CD14-positive monocyte (primary cell): ENCODE measurements at regions not wholly inside any gene's neighbourhood (a gene's known extent, or its start where the extent isn't known, plus 50 kb on each side); places are given as distances from the start of the nearest gene placed in this dataset.
"Not testable (repeated sequence)": the region's sequence is repeated elsewhere in the genome, so short reads cannot be mapped to it uniquely, and the experiment has no call there.

Source experiments
- DNase-seq, 3 donors: peaks; one replicate each; pipeline ENCODE4 v3.0.0-alpha.2; 2011 to 2022
- H2AFZ ChIP-seq: 2 replicates; pipeline ENCODE4 v1.6.0; 2012; ENCODE audit warnings: mild to moderate bottlenecking, low read depth, low read length, inconsistent platforms; ENCODE audit not compliant: insufficient read depth, poor library complexity, severe bottlenecking
- H3K27ac ChIP-seq, 2 donors: 1 replicate in 1 of 2; 2 replicates in 1 of 2; pipeline ENCODE4 v1.5.1; 2012 to 2013; ENCODE audit warnings: low read length in 2 of 2, control low read depth in 1 of 2, inconsistent platforms in 1 of 2, low read depth in 1 of 2, mild to moderate bottlenecking in 1 of 2
- H3K27me3 ChIP-seq, 2 donors: one replicate each; pipeline versions ENCODE4 v1.6.0 to v1.6.1; 2011 to 2013; ENCODE audit warnings: low read length in 2 of 2; ENCODE audit not compliant: control insufficient read depth in 2 of 2, insufficient read depth in 2 of 2
- H3K36me3 ChIP-seq, 2 donors: replicated peaks in 1 of 2; 1 replicate in 1 of 2; 2 replicates in 1 of 2; pipeline versions ENCODE4 v1.5.1 to v1.6.1; 2012 to 2013; ENCODE audit warnings: low read length in 2 of 2, control low read depth in 1 of 2, inconsistent platforms in 1 of 2, mild to moderate bottlenecking in 1 of 2; ENCODE audit not compliant: insufficient read depth in 2 of 2, control insufficient read depth in 1 of 2
- H3K4me1 ChIP-seq, 2 donors: 1 replicate in 1 of 2; 2 replicates in 1 of 2; pipeline versions ENCODE4 v1.5.1 to v1.6.1; 2012 to 2013; ENCODE audit warnings: low read length in 2 of 2, control low read depth in 1 of 2, inconsistent platforms in 1 of 2, mild to moderate bottlenecking in 1 of 2, moderate library complexity in 1 of 2; ENCODE audit not compliant: insufficient read depth in 2 of 2, control insufficient read depth in 1 of 2
- H3K4me2 ChIP-seq: replicated peaks from 2 replicates; pipeline ENCODE3; 2012; ENCODE audit warnings: low read length, moderate library complexity, mild to moderate bottlenecking; ENCODE audit not compliant: poor library complexity, severe bottlenecking; ENCODE audit errors: extremely low read depth
- H3K4me3 ChIP-seq, 3 experiments: fragments of 200-600 bp in 1 of 3; sonication (generic) in 1 of 3; replicated peaks in 1 of 3; 1 replicate in 2 of 3; 2 replicates in 1 of 3; pipeline ENCODE4 v1.5.1; 2011 to 2013; ENCODE audit warnings: low read length in 3 of 3, mild to moderate bottlenecking in 3 of 3, control low read depth in 2 of 3, low read depth in 2 of 3, inconsistent platforms in 1 of 3, moderate library complexity in 1 of 3
- H3K79me2 ChIP-seq: 2 replicates; pipeline ENCODE4 v1.6.0; 2012; ENCODE audit warnings: mild to moderate bottlenecking, control low read depth, inconsistent platforms, low read length, moderate library complexity; ENCODE audit not compliant: insufficient read depth
- H3K9ac ChIP-seq: 2 replicates; pipeline ENCODE4 v1.6.0; 2017; ENCODE audit warnings: low read length, mild to moderate bottlenecking; ENCODE audit not compliant: insufficient read depth, poor library complexity, severe bottlenecking
- H3K9me3 ChIP-seq, 2 donors: replicated peaks in 1 of 2; 1 replicate in 1 of 2; 2 replicates in 1 of 2; pipeline versions ENCODE4 v1.5.1 to v1.6.1; 2012 to 2013; ENCODE audit warnings: low read length in 2 of 2, control low read depth in 1 of 2; ENCODE audit not compliant: control insufficient read depth in 1 of 2, insufficient read depth in 1 of 2
- H4K20me1 ChIP-seq: 2 replicates; pipeline ENCODE4 v1.6.0; 2012; ENCODE audit warnings: mild to moderate bottlenecking, low read length, control low read depth, moderate library complexity; ENCODE audit not compliant: insufficient read depth
- H3K27ac Mint-ChIP-seq, 7 donors: one replicate each; pipeline ENCODE4 v1.8.0; 2020; ENCODE audit warnings: mild to moderate bottlenecking in 7 of 7, mixed read lengths in 7 of 7, moderate library complexity in 6 of 7, inconsistent platforms in 2 of 7
- H3K27me3 Mint-ChIP-seq, 3 donors: one replicate each; pipeline ENCODE4 v1.8.0; 2021 to 2022; ENCODE audit warnings: low read depth in 3 of 3, mild to moderate bottlenecking in 3 of 3, mixed read lengths in 3 of 3, moderate library complexity in 3 of 3, inconsistent platforms in 1 of 3
- H3K36me3 Mint-ChIP-seq, 2 donors: one replicate each; pipeline ENCODE4 v1.8.0; 2020; ENCODE audit warnings: mixed read lengths in 2 of 2, inconsistent platforms in 1 of 2, mild to moderate bottlenecking in 1 of 2
- H3K4me1 Mint-ChIP-seq: one replicate; pipeline ENCODE4 v1.8.0; 2020; ENCODE audit warnings: mild to moderate bottlenecking, mixed read lengths
- H3K4me3 Mint-ChIP-seq, 2 donors: one replicate each; pipeline ENCODE4 v1.8.0; 2020; ENCODE audit warnings: mild to moderate bottlenecking in 2 of 2, mixed read lengths in 2 of 2, moderate library complexity in 1 of 2
- H3K9me3 Mint-ChIP-seq, 7 donors: one replicate each; pipeline ENCODE4 v1.8.0; 2020 to 2022; ENCODE audit warnings: mixed read lengths in 7 of 7, mild to moderate bottlenecking in 6 of 7, moderate library complexity in 6 of 7, inconsistent platforms in 2 of 7
- WGBS: methylation state at CpG from one replicate; pipeline ENCODE4 v1.1.5; 2013; ENCODE audit warnings: missing lambda C conversion rate; ENCODE audit not compliant: insufficient coverage; 5-methylcytosine and 5-hydroxymethylcytosine counted together
- intact Hi-C, 2 donors: fragments of 100-400 bp; cut with micrococcal nuclease; formaldehyde crosslinking; loops; one replicate each; pipeline versions ENCODE4 v1.15.0 to v1.15.1; 2023
- TF ChIP-seq, protein P1 (sequence below): fragments of 200-600 bp; IDR thresholded peaks from one replicate; pipeline ENCODE4 v1.8.0; 2022; ENCODE audit warnings: antibody characterized with exemption, mild to moderate bottlenecking

DNA sequence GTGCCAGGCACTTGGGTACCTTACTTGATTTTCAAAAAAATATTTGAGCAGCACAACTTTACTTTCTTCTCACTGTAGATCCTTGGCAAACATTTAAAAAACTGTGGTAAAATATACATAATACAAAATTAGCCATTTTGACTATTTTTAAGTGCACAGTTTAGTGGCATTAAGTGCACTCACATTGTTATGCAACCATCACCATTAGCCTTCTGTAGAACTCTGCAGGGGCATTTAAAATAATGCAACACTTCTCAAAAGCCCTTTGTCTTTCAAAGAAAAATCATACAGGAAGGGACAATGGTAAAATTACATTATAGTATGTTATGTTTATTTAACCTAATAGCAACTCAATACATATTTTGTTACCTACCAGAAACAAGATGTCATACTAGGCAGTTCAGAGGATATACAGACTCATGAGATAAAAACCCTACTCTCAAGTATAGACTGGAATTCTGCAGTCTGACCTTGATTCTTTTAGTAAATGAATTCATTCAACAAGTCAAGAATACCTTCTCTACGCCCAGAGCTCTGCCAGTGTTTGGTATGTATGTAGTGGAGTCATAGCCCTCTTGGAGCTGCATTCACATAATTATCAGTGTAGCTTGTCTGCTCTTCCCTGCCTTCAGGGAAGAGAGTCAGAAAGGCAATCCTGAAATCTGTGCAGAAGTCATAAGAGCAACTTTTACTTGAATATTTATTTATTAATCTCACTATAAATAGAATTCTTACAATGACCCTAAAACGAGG is 74.0 kb upstream of the ARRDC3 start:
- Histone ChIP-seq H3K4me2 (no peak overlapping the region), H3K36me3 (no peaks in the 10 kb centered on the region), H3K27ac (no peak overlapping the region), H3K4me1 (no peaks in the 10 kb centered on the region), H2AFZ (no peak overlapping the region), H3K9ac (no peak overlapping the region), H3K4me3 (no peak overlapping the region), H3K9me3 (no peaks in the 10 kb centered on the region), H4K20me1 (no peaks in the 10 kb centered on the region), H3K79me2 (no peaks in the 10 kb centered on the region), H3K27me3 (no peaks in the 10 kb centered on the region)
- intact Hi-C loops = no loop called here
- Mint-ChIP-seq H3K9me3 (peaks cover 0 to 3% (median 0%) of the 10 kb centered on the region in 7 donors), H3K36me3 (no peaks in the 10 kb centered on the region), H3K4me3 (no peak overlapping the region), H3K27me3 (peaks cover 0 to 2% (median 0%) of the 10 kb centered on the region in 3 donors), H3K27ac (no peak overlapping the region), H3K4me1 (no peaks in the 10 kb centered on the region)
- TF ChIP-seq, protein P1, sequence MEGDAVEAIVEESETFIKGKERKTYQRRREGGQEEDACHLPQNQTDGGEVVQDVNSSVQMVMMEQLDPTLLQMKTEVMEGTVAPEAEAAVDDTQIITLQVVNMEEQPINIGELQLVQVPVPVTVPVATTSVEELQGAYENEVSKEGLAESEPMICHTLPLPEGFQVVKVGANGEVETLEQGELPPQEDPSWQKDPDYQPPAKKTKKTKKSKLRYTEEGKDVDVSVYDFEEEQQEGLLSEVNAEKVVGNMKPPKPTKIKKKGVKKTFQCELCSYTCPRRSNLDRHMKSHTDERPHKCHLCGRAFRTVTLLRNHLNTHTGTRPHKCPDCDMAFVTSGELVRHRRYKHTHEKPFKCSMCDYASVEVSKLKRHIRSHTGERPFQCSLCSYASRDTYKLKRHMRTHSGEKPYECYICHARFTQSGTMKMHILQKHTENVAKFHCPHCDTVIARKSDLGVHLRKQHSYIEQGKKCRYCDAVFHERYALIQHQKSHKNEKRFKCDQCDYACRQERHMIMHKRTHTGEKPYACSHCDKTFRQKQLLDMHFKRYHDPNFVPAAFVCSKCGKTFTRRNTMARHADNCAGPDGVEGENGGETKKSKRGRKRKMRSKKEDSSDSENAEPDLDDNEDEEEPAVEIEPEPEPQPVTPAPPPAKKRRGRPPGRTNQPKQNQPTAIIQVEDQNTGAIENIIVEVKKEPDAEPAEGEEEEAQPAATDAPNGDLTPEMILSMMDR = no peak
- DNase-seq = no peak
- no CpG with 5 or more reads among the region's 2 CpGs for WGBS

DNA sequence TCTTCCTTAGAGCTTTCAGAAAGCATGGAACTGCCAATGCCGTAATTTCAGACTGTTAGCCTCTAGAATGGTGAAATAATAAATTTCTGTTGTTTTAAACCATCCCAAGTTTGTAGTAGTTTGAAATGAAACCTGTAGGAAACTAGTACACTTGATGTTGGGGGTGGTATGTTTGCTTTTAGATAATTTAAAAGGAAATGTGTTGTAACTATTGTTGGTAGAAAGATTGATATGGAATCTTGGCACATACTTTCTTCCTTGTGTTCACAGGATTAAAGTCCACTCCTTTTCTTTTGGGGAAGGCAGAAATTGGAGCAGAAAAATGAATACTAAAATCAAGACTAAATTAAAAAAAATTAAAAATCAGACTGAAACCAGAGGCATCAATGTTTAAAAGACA is 66.0 kb upstream of the ARRDC3 start:
- no CpG with 5 or more reads among the region's 1 CpG for WGBS
- no peak overlapping the region for H3K27ac Mint-ChIP-seq
- TF ChIP-seq, protein P1 = no peak

DNA sequence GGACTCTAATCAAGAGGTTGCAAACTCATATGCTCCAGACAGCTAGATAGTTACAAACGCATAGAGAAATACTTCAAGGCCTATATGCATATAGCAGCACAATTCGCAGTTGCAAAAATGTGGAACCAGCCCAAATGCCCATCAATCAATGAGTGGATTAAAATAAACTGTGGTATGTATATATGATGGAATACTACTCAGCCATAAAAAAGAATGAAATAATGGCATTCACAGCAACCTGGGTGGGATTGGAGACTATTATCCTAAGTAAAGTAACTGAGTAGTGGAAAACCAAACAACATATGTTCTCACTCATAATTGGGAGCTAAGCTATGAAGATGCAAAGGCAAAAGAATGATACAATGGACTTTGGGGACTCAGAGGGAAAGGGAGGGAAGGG is 65.0 kb upstream of the ARRDC3 start:
- not testable (repeated sequence) for H3K27ac Mint-ChIP-seq

More for the DNA sequence above, 66.0 kb upstream of the ARRDC3 start:
- H3K9ac ChIP-seq = no peak overlapping the region
- peaks cover 0 to 2% (median 0%) of the 10 kb centered on the region in 7 donors for H3K9me3 Mint-ChIP-seq
- peaks cover 0 to 2% (median 0%) of the 10 kb centered on the region in 3 donors for H3K27me3 Mint-ChIP-seq
- no peaks in the 10 kb centered on the region for H3K9me3 ChIP-seq
- H3K4me3 ChIP-seq = no peak overlapping the region
- no peak overlapping the region for H2AFZ ChIP-seq
- no peak overlapping the region for H3K4me2 ChIP-seq
- H3K4me1 Mint-ChIP-seq = peaks cover 4% of the 10 kb centered on the region
- no peaks in the 10 kb centered on the region for H3K4me1 ChIP-seq
- no peak overlapping the region for H3K4me3 Mint-ChIP-seq
- H3K36me3 Mint-ChIP-seq = no peaks in the 10 kb centered on the region
- H4K20me1 ChIP-seq = no peaks in the 10 kb centered on the region
- DNase-seq = no peak
- no peak overlapping the region for H3K27ac ChIP-seq
- no peaks in the 10 kb centered on the region for H3K36me3 ChIP-seq
- intact Hi-C loops = no loop called here
- H3K79me2 ChIP-seq = no peaks in the 10 kb centered on the region
- no peaks in the 10 kb centered on the region for H3K27me3 ChIP-seq

More for the DNA sequence above, 65.0 kb upstream of the ARRDC3 start:
- H3K9ac ChIP-seq, H3K4me3 Mint-ChIP-seq, H3K27me3 Mint-ChIP-seq, H4K20me1 ChIP-seq, DNase-seq, H3K36me3 Mint-ChIP-seq, H3K36me3 ChIP-seq, H3K27ac ChIP-seq, H2AFZ ChIP-seq, H3K4me3 ChIP-seq, H3K9me3 Mint-ChIP-seq, H3K9me3 ChIP-seq, H3K79me2 ChIP-seq, H3K4me1 Mint-ChIP-seq, H3K4me2 ChIP-seq, H3K27me3 ChIP-seq, H3K4me1 ChIP-seq, intact Hi-C loops: not testable (repeated sequence)
- 100% methylated on average over 1 of the region's 2 CpGs for WGBS
